ENCODE measurements at regions not wholly inside any gene's neighbourhood (a gene's known extent, or its start where the extent isn't known, plus 50 kb on each side); places are given as distances from the start of the nearest gene placed in this dataset.

DNA sequence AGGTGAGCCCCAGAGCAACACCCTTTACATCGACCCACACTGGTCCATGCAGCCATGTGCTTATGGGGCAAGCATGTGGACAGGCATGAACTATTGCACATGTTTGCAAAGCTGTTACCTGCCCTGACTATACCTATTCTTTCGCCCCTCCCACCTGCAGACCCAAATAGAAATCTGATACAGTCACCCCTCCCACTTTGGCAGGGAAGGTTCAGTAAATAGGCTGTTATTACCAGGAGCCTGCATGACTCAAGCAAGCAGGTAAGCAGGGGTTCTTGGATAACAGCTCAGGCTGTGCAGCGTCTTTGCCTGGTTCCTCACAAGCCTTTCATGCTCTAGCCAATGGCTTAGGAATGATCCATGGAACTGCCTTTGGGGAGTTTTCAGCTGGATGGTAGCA lies 122.7 kb upstream of the DIPK2B start:
- Histone ChIP-seq H3K9me3 (ENCODE audit: control insufficient read depth, insufficient read depth, low read length) (no peaks in the 10 kb centered on the region), H3K9ac (ENCODE audit: low read depth, low read length) (no peak overlapping the region), H3K4me3 (ENCODE audit: low read depth, low read length) (no peak overlapping the region), H3K27me3 (ENCODE audit: control insufficient read depth, insufficient read depth, low read length) (no peaks in the 10 kb centered on the region), H3K36me3 (ENCODE audit: control insufficient read depth, insufficient read depth, low read length) (no peaks in the 10 kb centered on the region), H3K4me1 (ENCODE audit: control insufficient read depth, insufficient read depth, low read length) (no peaks in the 10 kb centered on the region)

DNA sequence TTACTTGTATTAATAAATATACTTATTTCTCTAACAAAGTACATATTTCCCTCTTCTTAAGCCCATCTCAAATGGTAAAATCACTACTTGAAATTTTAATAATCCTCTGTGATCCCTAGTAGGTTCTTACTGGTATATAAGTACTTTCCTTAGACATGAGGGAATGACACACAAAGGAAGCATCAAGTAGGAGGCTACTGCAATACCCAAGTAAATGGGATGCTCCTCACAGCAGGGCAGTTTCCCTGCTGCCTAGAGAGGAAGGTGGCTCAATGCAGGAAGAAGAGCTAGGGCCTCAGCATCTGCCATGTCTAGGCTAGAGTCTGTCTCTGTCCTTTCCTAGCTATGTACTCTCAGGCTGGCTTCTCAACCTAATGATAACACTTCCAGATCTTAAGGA lies 122.1 kb upstream of the DIPK2B start:
- Histone ChIP-seq H3K27me3 (ENCODE audit: control insufficient read depth, insufficient read depth, low read length) (no peaks in the 10 kb centered on the region), H3K9ac (ENCODE audit: low read depth, low read length) (no peak overlapping the region)

DNA sequence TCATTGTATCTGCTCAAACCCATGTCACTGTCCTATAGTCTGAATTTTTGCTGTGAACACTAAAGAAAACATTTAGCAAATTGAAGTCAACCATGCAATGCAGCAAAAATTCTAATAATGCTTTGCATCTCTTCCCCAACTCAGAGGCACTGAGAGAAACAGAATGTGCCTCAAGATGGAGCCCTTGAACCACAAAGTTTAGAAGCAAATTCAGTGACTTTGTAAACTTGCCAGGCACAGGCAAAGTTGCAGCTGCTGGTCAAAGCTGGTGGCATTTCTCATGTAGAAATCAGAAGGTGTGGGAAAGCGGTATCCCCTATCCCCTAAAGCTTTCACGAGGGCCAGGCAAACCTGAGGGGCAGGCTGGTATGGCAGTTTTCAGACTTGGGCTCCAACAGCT lies 121.7 kb upstream of the DIPK2B start:
- Histone ChIP-seq H3K4me1 (ENCODE audit: control insufficient read depth, insufficient read depth, low read length) (no peaks in the 10 kb centered on the region), H3K9ac (ENCODE audit: low read depth, low read length) (no peak overlapping the region), H3K27me3 (ENCODE audit: control insufficient read depth, insufficient read depth, low read length) (no peaks in the 10 kb centered on the region), H3K4me3 (ENCODE audit: low read depth, low read length) (no peak overlapping the region), H3K36me3 (ENCODE audit: control insufficient read depth, insufficient read depth, low read length) (no peaks in the 10 kb centered on the region), H3K9me3 (ENCODE audit: control insufficient read depth, insufficient read depth, low read length) (no peaks in the 10 kb centered on the region)

More for the DNA sequence above, 122.1 kb upstream of the DIPK2B start:
- H3K4me1 ChIP-seq (ENCODE audit: control insufficient read depth, insufficient read depth, low read length): no peaks in the 10 kb centered on the region
- H3K36me3 ChIP-seq (ENCODE audit: control insufficient read depth, insufficient read depth, low read length): no peaks in the 10 kb centered on the region
- no peak overlapping the region for H3K4me3 ChIP-seq (ENCODE audit: low read depth, low read length)
- H3K9me3 ChIP-seq (ENCODE audit: control insufficient read depth, insufficient read depth, low read length): no peaks in the 10 kb centered on the region

DNA sequence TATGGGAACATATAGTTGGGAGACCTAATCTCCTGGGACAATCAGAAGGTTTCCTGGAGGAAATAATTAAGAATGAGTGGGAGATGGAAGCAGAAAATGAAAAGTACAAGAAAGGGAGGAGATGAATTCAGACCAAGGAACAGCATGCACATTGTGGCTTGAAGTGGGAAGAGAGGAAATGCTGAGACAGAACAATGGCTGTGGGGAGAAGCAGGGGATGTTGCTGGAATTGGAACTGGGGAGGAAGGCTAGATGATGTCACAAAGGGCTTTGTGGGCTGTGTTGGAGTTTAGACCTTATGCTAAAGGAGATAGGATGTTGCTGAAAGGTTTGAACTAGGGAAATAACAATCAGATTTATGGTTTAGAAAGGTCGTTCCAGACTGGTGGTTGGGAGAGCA lies 119.5 kb upstream of the DIPK2B start:
- no peaks in the 10 kb centered on the region for H3K27me3 ChIP-seq (ENCODE audit: control insufficient read depth, insufficient read depth, low read length)
- H3K4me3 ChIP-seq (ENCODE audit: low read depth, low read length): no peak overlapping the region
- H3K36me3 ChIP-seq (ENCODE audit: control insufficient read depth, insufficient read depth, low read length): no peaks in the 10 kb centered on the region
- H3K9me3 ChIP-seq (ENCODE audit: control insufficient read depth, insufficient read depth, low read length): no peaks in the 10 kb centered on the region
- no peak overlapping the region for H3K9ac ChIP-seq (ENCODE audit: low read depth, low read length)
- no peaks in the 10 kb centered on the region for H3K4me1 ChIP-seq (ENCODE audit: control insufficient read depth, insufficient read depth, low read length)

DNA sequence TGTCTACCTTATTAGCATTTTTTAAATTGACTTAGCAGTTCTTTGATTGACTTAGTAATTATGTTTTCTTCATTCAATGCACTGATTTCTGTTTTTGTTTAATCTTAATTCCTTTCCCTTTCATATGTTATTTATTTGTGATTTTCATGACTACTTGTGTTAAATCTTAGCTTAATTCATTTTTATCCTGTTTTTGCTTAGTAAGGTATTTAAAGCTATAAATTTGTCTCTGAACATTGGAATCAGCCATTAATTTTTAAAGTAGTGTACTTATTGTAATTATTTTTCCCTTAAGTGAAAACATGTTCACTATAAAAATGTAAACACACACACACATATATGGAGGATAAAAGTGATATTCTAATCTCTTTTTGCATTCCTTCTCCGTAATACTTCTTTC lies 109.1 kb upstream of the DIPK2B start:
- H3K4me1 ChIP-seq (ENCODE audit: control insufficient read depth, insufficient read depth, low read length): no peaks in the 10 kb centered on the region
- no peaks in the 10 kb centered on the region for H3K27me3 ChIP-seq (ENCODE audit: control insufficient read depth, insufficient read depth, low read length)
- no peaks in the 10 kb centered on the region for H3K9me3 ChIP-seq (ENCODE audit: control insufficient read depth, insufficient read depth, low read length)
- H3K9ac ChIP-seq (ENCODE audit: low read depth, low read length): no peak overlapping the region
- no peaks in the 10 kb centered on the region for H3K36me3 ChIP-seq (ENCODE audit: control insufficient read depth, insufficient read depth, low read length)
- no peak overlapping the region for H3K4me3 ChIP-seq (ENCODE audit: low read depth, low read length)

DNA sequence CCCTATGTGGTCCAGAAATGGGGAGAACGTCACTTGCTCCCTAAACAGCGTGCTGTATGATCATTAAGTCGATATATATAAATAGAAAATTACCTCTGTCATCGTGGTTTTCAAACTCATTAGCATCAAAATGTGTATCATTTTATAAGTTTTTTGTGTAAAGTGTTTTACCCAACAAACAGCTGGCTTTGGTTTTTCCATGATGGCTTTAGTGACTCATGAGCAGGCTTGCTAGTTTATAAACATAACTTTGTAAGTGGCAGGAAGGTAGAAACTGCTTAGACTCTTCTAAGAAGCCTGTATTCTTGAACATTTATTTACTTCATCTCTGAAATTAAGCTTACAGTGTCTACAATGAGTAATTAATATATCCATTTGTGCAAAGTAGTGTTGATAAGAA lies 108.4 kb upstream of the DIPK2B start:
- Histone ChIP-seq H3K9ac (ENCODE audit: low read depth, low read length) (no peak overlapping the region), H3K4me3 (ENCODE audit: low read depth, low read length) (no peak overlapping the region), H3K36me3 (ENCODE audit: control insufficient read depth, insufficient read depth, low read length) (no peaks in the 10 kb centered on the region), H3K4me1 (ENCODE audit: control insufficient read depth, insufficient read depth, low read length) (no peaks in the 10 kb centered on the region), H3K9me3 (ENCODE audit: control insufficient read depth, insufficient read depth, low read length) (no peaks in the 10 kb centered on the region), H3K27me3 (ENCODE audit: control insufficient read depth, insufficient read depth, low read length) (no peaks in the 10 kb centered on the region)

DNA sequence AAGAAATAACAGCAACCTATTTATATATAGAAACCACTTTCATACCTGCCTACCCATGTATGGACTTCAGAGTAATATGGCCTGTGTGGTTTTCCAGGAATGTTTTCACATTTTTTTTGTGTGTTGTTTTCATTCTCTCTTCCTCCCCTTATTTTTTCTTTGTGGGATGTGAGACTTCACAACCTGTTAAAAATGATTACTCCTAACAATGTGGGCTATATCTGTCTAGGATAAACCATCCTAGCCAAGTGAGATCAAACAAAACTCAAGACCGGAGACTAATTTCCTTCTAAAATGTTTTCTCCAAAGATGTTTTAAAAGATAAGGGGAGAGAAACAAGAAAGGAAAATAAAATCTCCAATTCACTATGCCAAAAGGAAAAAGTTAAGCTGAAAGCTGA lies 106.1 kb upstream of the DIPK2B start:
- Histone ChIP-seq H3K4me3 (ENCODE audit: low read depth, low read length) (no peak overlapping the region), H3K27me3 (ENCODE audit: control insufficient read depth, insufficient read depth, low read length) (no peaks in the 10 kb centered on the region), H3K36me3 (ENCODE audit: control insufficient read depth, insufficient read depth, low read length) (no peaks in the 10 kb centered on the region), H3K9me3 (ENCODE audit: control insufficient read depth, insufficient read depth, low read length) (no peaks in the 10 kb centered on the region), H3K9ac (ENCODE audit: low read depth, low read length) (no peak overlapping the region), H3K4me1 (ENCODE audit: control insufficient read depth, insufficient read depth, low read length) (no peaks in the 10 kb centered on the region)

DNA sequence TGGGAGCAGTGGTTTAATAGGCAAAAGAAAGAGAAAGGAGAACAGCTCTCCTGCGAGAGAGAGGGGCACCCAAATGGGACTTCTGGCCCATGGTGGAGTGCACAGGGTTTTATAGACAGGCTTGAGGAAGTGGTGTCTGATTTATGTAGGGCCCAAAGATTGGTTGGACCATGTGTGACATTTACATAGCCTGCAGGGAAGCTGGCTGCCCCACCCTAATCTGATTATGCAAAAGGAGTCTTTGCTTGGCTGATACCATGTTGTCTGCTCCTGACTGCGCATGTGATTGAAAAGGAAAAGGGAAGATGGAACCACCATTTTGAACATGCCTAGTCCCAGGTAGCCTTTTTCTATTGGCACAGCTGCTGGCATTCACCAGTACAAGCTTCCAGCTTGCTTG lies 100.0 kb upstream of the DIPK2B start:
- no peaks in the 10 kb centered on the region for H3K4me1 ChIP-seq (ENCODE audit: control insufficient read depth, insufficient read depth, low read length)
- no peaks in the 10 kb centered on the region for H3K27me3 ChIP-seq (ENCODE audit: control insufficient read depth, insufficient read depth, low read length)
- H3K36me3 ChIP-seq (ENCODE audit: control insufficient read depth, insufficient read depth, low read length): no peaks in the 10 kb centered on the region
- no peak overlapping the region for H3K9ac ChIP-seq (ENCODE audit: low read depth, low read length)
- H3K9me3 ChIP-seq (ENCODE audit: control insufficient read depth, insufficient read depth, low read length): no peaks in the 10 kb centered on the region
- no peak overlapping the region for H3K4me3 ChIP-seq (ENCODE audit: low read depth, low read length)

DNA sequence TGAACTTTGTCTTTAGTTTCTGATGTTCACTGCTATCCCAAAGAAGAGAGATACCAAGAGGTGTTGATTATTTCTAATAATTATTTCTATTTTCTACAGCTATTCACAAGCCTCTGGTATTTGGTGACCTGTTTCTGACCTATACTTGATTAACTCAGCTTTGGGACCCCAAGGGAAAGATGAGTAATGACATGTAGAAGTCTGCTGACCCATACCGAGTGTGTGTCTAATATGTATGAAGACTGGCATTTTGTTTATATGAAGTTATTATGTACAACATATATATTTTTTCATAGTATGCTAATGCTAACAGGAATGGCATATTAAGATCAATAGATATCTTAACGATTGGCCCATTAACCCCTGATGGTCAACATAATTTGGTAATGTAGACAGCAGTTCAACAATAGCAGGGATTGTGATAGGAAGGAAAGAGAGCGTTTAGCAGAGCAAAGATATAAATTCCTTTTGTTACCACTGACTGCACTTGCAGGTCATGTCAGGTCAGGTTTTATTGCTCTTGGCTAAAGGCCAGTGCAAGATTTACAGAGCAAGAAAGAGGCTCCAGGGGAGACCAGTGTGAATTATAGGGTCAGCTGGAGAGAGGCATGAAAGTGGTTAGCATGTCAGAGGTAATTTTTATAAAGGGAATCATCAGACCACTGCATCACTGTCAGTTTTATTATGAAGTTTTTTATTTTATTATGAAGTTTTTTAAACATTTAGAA lies 94.7 kb upstream of the DIPK2B start:
- Histone ChIP-seq H3K27me3 (ENCODE audit: control insufficient read depth, insufficient read depth, low read length) (no peaks in the 10 kb centered on the region), H3K9me3 (ENCODE audit: control insufficient read depth, insufficient read depth, low read length) (no peaks in the 10 kb centered on the region), H3K36me3 (ENCODE audit: control insufficient read depth, insufficient read depth, low read length) (no peaks in the 10 kb centered on the region), H3K4me1 (ENCODE audit: control insufficient read depth, insufficient read depth, low read length) (no peaks in the 10 kb centered on the region), H3K9ac (ENCODE audit: low read depth, low read length) (no peak overlapping the region), H3K4me3 (ENCODE audit: low read depth, low read length) (no peak overlapping the region)

DNA sequence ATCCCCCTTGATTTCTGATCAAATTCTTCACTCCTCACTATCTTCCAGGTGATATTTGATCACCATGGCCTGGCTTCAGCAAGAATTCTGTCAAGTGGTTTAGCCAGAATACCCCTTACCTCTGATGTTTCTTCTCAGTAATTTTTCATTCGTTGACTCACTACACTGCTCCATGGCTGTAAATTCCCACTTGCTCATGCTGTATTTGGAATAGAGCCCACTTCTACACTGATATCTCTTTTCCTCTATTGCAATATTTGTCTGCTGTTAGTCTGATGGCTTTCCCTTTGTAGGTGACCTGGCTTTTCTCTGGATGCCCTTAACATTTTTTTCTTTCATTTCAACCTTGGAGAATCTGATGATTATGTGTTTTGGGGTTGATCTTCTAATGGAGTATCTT lies 73.9 kb upstream of the DIPK2B start:
- Histone ChIP-seq H3K9me3 (ENCODE audit: control insufficient read depth, insufficient read depth, low read length) (no peaks in the 10 kb centered on the region), H3K9ac (ENCODE audit: low read depth, low read length) (no peak overlapping the region), H3K36me3 (ENCODE audit: control insufficient read depth, insufficient read depth, low read length) (no peaks in the 10 kb centered on the region), H3K4me1 (ENCODE audit: control insufficient read depth, insufficient read depth, low read length) (no peaks in the 10 kb centered on the region), H3K27me3 (ENCODE audit: control insufficient read depth, insufficient read depth, low read length) (no peaks in the 10 kb centered on the region), H3K4me3 (ENCODE audit: low read depth, low read length) (no peak overlapping the region)

DNA sequence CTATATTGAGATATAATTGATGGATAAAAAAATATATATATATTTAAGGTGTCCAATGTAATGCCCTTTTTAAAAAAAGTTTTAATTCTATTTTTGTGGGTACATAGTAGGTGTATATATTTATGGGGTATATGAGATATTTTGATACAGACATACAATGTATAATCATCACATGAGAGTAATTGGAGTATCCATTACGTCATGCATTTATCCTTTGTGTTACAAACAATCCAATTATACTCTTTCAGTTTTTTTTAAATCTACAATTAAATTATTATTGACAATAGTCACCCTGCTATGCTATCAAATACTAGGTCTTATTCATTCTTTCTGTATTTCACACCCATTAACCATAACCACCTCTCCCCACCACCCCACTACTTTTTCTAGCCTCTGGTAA lies 66.3 kb upstream of the DIPK2B start:
- Histone ChIP-seq H3K36me3 (ENCODE audit: control insufficient read depth, insufficient read depth, low read length) (no peaks in the 10 kb centered on the region), H3K9me3 (ENCODE audit: control insufficient read depth, insufficient read depth, low read length) (no peaks in the 10 kb centered on the region), H3K4me1 (ENCODE audit: control insufficient read depth, insufficient read depth, low read length) (no peaks in the 10 kb centered on the region), H3K9ac (ENCODE audit: low read depth, low read length) (no peak overlapping the region), H3K4me3 (ENCODE audit: low read depth, low read length) (no peak overlapping the region), H3K27me3 (ENCODE audit: control insufficient read depth, insufficient read depth, low read length) (no peaks in the 10 kb centered on the region)

DNA sequence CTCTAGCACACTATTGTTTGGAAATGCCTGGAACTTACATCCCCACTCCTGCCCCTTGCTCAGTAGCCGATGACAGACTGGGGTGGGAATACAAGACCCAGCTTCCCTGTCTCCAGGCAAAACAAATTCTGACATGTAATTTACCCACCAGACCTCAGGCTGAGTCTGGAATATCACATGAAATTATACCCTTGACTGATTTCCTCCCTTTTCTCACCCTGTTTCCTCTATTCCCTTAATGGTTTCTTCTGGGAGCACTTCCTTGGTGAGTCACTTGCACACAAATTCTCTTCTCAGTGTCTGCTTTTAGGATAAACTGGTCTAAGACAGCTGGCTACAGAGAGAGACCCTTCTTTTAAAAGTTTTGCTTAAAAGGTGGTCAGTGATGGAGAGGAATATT lies 65.8 kb upstream of the DIPK2B start:
- no peaks in the 10 kb centered on the region for H3K27me3 ChIP-seq (ENCODE audit: control insufficient read depth, insufficient read depth, low read length)

More for the DNA sequence above, 65.8 kb upstream of the DIPK2B start:
- H3K4me3 ChIP-seq (ENCODE audit: low read depth, low read length): no peak overlapping the region
- no peaks in the 10 kb centered on the region for H3K9me3 ChIP-seq (ENCODE audit: control insufficient read depth, insufficient read depth, low read length)
- H3K4me1 ChIP-seq (ENCODE audit: control insufficient read depth, insufficient read depth, low read length): no peaks in the 10 kb centered on the region
- no peaks in the 10 kb centered on the region for H3K36me3 ChIP-seq (ENCODE audit: control insufficient read depth, insufficient read depth, low read length)
- H3K9ac ChIP-seq (ENCODE audit: low read depth, low read length): no peak overlapping the region
